ENCODE measurements at regions not wholly inside any gene's neighbourhood (a gene's known extent, or its start where the extent isn't known, plus 50 kb on each side); places are given as distances from the start of the nearest gene placed in this dataset.

DNA sequence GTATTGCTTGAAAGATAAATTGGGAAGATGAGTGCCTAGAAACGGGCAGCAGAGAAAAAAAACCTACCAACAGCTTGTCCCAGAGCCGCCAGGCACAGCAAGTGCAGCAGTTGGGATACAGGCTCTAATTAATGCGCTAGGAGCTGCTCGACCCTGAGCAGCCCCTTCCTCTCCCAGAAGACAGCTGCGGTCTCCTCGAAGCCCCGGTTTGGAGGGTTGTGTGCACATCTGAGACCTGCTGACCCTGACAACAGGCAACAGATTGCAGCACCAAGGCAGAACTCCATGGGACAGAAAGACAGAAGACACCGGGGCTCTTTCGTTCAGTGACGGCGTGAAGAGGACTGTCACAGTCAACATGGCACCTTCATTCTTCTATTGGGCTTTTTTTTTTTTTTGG is 101.4 kb downstream of the TSEN15 start:
- peaks cover 25% of the 10 kb centered on the region for H3K4me1 ChIP-seq (ENCODE audit: control insufficient read depth, extremely low read depth, insufficient read depth, low read length)
- H3K4me2 ChIP-seq (ENCODE audit: extremely low read depth, insufficient read depth, low read length): peak overlapping the region; percentile 94
- H3K36me3 ChIP-seq (ENCODE audit: control insufficient read depth, insufficient read depth, low read length): no peaks in the 10 kb centered on the region
- H3K27me3 ChIP-seq (ENCODE audit: control insufficient read depth, insufficient read depth, low read length): no peaks in the 10 kb centered on the region
- H3K79me2 ChIP-seq (ENCODE audit: control insufficient read depth, insufficient read depth, low read length): no peaks in the 10 kb centered on the region
- no peak overlapping the region for H3K9ac ChIP-seq (ENCODE audit: insufficient read depth, low read length)
- peak overlapping the region; percentile 65 for H2AFZ ChIP-seq (ENCODE audit: low read length)
- peak overlapping the region in 3 of 4 experiments; percentile 35 to 46 (median 38) for H3K4me3 ChIP-seq (replicated peaks in 1 of 4; ENCODE audit: control extremely low read depth in 1 of 4, insufficient read depth in 1 of 4, low read depth in 3 of 4, low read length in 4 of 4)
- no peaks in the 10 kb centered on the region for H4K20me1 ChIP-seq (ENCODE audit: control insufficient read depth, extremely low read depth, insufficient read depth, low read length)
- peak overlapping the region; percentile 60 for H3K27ac ChIP-seq (ENCODE audit: insufficient read depth, low read length)
- no peak for TF ChIP-seq EZH2 (IDR thresholded peaks at IDR 0.05; ENCODE audit: low read length, missing control alignments)
- TF ChIP-seq, protein P1, sequence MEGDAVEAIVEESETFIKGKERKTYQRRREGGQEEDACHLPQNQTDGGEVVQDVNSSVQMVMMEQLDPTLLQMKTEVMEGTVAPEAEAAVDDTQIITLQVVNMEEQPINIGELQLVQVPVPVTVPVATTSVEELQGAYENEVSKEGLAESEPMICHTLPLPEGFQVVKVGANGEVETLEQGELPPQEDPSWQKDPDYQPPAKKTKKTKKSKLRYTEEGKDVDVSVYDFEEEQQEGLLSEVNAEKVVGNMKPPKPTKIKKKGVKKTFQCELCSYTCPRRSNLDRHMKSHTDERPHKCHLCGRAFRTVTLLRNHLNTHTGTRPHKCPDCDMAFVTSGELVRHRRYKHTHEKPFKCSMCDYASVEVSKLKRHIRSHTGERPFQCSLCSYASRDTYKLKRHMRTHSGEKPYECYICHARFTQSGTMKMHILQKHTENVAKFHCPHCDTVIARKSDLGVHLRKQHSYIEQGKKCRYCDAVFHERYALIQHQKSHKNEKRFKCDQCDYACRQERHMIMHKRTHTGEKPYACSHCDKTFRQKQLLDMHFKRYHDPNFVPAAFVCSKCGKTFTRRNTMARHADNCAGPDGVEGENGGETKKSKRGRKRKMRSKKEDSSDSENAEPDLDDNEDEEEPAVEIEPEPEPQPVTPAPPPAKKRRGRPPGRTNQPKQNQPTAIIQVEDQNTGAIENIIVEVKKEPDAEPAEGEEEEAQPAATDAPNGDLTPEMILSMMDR (conservative IDR thresholded peaks at IDR 0.05 in 1 of 2, IDR thresholded peaks at IDR 0.05 in 1 of 2; ENCODE audit: low read depth in 1 of 2, low read length in 2 of 2): no peak
- no peak for DNase-seq (ENCODE audit: low read depth in 2 of 2)
- no peaks in the 10 kb centered on the region for H3K9me3 ChIP-seq (ENCODE audit: control insufficient read depth, insufficient read depth, low read depth, low read length)

GRCh38 chr1:184153731-184154130 is 102.2 kb downstream of the TSEN15 start:
- Histone ChIP-seq H3K4me1 (ENCODE audit: control insufficient read depth, extremely low read depth, insufficient read depth, low read length) (peaks cover 25% of the 10 kb centered on the region), H3K4me3 (replicated peaks in 1 of 4; ENCODE audit: control extremely low read depth in 1 of 4, insufficient read depth in 1 of 4, low read depth in 3 of 4, low read length in 4 of 4) (no peak overlapping the region), H2AFZ (ENCODE audit: low read length) (no peak overlapping the region), H3K79me2 (ENCODE audit: control insufficient read depth, insufficient read depth, low read length) (no peaks in the 10 kb centered on the region), H3K4me2 (ENCODE audit: extremely low read depth, insufficient read depth, low read length) (peak overlapping the region; percentile 94), H4K20me1 (ENCODE audit: control insufficient read depth, extremely low read depth, insufficient read depth, low read length) (no peaks in the 10 kb centered on the region), H3K9ac (ENCODE audit: insufficient read depth, low read length) (no peak overlapping the region), H3K36me3 (ENCODE audit: control insufficient read depth, insufficient read depth, low read length) (no peaks in the 10 kb centered on the region), H3K9me3 (ENCODE audit: control insufficient read depth, insufficient read depth, low read depth, low read length) (no peaks in the 10 kb centered on the region), H3K27ac (ENCODE audit: insufficient read depth, low read length) (no peak overlapping the region), H3K27me3 (ENCODE audit: control insufficient read depth, insufficient read depth, low read length) (no peaks in the 10 kb centered on the region)
- TF ChIP-seq, protein P1 (conservative IDR thresholded peaks at IDR 0.05 in 1 of 2, IDR thresholded peaks at IDR 0.05 in 1 of 2; ENCODE audit: low read depth in 1 of 2, low read length in 2 of 2): no peak
- no peak for TF ChIP-seq EZH2 (IDR thresholded peaks at IDR 0.05; ENCODE audit: low read length, missing control alignments)
- DNase-seq (ENCODE audit: low read depth in 2 of 2): no peak

DNA sequence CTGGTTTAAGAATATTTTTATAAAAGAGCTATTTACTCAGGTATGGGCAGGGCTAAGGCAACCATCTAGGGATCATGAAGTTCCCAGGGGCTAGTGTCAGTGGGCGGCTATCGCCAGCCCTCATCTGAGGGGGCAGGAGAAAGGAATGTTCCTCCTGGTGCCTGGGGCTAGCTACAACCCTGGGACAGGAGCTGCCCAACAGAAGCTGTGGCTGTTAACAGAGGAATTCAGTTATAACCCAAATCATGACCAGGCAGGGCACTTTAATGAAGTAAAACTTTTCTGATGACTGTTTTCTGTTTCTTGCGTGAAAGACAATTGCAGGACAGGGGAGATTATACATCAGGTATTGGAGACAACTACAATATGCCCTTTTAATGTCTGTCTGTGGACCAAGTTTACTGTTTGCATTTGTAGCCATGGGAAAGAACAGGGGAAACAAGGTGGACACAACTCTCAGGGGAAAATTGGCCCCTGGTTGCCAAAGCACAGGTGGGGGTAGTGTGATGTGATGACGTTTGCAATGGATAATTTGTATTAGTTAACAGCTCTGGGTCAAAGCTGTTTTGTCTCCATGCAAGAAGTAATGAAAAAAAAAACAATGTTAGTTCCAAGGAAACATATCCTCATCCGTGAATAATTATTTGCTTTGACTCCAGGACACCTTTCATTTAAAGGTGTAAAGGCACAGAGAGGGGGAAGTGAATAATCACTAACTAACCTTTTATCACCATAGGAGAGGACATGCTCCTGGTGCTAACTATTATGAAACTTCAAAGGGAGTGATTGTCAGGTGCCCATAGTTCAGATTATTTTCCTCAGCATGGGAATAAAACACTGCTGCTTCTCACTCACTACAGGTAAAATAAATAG is 105.2 kb downstream of the TSEN15 start:
- Histone ChIP-seq H4K20me1 (ENCODE audit: control insufficient read depth, extremely low read depth, insufficient read depth, low read length) (no peaks in the 10 kb centered on the region), H3K36me3 (ENCODE audit: control insufficient read depth, insufficient read depth, low read length) (no peaks in the 10 kb centered on the region), H3K4me2 (ENCODE audit: extremely low read depth, insufficient read depth, low read length) (no peak overlapping the region), H3K9me3 (ENCODE audit: control insufficient read depth, insufficient read depth, low read depth, low read length) (no peaks in the 10 kb centered on the region), H3K79me2 (ENCODE audit: control insufficient read depth, insufficient read depth, low read length) (no peaks in the 10 kb centered on the region), H3K4me1 (ENCODE audit: control insufficient read depth, extremely low read depth, insufficient read depth, low read length) (peaks cover 16% of the 10 kb centered on the region), H3K27ac (ENCODE audit: insufficient read depth, low read length) (no peak overlapping the region), H3K27me3 (ENCODE audit: control insufficient read depth, insufficient read depth, low read length) (no peaks in the 10 kb centered on the region), H3K9ac (ENCODE audit: insufficient read depth, low read length) (no peak overlapping the region), H2AFZ (ENCODE audit: low read length) (no peak overlapping the region), H3K4me3 (replicated peaks in 1 of 4; ENCODE audit: control extremely low read depth in 1 of 4, insufficient read depth in 1 of 4, low read depth in 3 of 4, low read length in 4 of 4) (no peak overlapping the region)
- TF ChIP-seq EZH2 (IDR thresholded peaks at IDR 0.05; ENCODE audit: low read length, missing control alignments): no peak
- TF ChIP-seq, protein P1 (conservative IDR thresholded peaks at IDR 0.05 in 1 of 2, IDR thresholded peaks at IDR 0.05 in 1 of 2; ENCODE audit: low read depth in 1 of 2, low read length in 2 of 2): no peak
- peak in 1 of 2 donors; percentile 29 for DNase-seq (ENCODE audit: low read depth in 2 of 2)

Measured in fibroblast of lung (primary cell).